LNCAP (cell line): ENCODE measurements at regions not wholly inside any gene's neighbourhood (a gene's known extent, or its start where the extent isn't known, plus 50 kb on each side); places are given as distances from the start of the nearest gene placed in this dataset.

Experiments used
- TF ChIP-seq, protein P1 (sequence below): fragments of 450-650 bp; IDR thresholded peaks from 2 replicates; pipeline ENCODE4 v1.5.1; 2017; ENCODE audit warnings: mild to moderate bottlenecking

DNA sequence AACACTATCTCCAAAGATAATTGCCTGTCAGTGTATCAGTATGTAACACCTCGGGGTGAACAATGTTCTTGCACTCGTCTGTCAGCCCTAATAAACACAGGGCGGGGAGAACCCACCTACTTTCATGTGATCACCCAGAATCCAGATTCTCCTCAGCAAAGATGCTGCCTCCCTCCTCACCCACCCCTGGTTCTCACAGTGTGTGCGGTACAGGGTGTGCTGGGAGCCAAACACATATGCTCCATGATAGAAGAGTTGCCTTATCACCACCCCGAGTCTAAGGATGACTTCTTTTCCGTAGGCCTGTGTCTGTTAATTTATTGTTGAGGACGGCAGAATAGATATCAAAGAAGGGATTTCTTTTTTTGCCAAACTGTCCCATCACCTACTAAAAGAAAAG, 206.1 kb downstream of the TLE3 start:
- TF ChIP-seq, protein P1, sequence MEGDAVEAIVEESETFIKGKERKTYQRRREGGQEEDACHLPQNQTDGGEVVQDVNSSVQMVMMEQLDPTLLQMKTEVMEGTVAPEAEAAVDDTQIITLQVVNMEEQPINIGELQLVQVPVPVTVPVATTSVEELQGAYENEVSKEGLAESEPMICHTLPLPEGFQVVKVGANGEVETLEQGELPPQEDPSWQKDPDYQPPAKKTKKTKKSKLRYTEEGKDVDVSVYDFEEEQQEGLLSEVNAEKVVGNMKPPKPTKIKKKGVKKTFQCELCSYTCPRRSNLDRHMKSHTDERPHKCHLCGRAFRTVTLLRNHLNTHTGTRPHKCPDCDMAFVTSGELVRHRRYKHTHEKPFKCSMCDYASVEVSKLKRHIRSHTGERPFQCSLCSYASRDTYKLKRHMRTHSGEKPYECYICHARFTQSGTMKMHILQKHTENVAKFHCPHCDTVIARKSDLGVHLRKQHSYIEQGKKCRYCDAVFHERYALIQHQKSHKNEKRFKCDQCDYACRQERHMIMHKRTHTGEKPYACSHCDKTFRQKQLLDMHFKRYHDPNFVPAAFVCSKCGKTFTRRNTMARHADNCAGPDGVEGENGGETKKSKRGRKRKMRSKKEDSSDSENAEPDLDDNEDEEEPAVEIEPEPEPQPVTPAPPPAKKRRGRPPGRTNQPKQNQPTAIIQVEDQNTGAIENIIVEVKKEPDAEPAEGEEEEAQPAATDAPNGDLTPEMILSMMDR: no peak

DNA sequence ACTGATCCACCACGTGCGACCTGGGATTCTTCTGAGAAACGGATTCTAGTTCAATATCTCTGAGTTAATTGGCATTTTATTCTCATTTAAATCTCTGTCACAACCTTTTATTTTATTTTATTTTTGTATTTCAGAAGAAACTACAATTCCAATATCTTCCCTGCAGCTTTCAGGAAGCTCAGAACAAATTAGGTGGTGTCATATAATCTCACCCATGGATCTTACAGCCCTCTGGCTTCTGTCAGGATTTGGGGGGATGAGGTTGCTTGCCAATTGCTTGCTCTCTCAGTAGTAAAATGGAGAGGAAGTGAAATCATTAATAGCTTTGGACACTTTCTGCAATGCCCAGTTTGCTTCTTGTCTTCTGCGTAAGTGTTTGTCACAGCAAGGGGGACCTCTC, 205.4 kb downstream of the TLE3 start:
- TF ChIP-seq, protein P1: no peak

DNA sequence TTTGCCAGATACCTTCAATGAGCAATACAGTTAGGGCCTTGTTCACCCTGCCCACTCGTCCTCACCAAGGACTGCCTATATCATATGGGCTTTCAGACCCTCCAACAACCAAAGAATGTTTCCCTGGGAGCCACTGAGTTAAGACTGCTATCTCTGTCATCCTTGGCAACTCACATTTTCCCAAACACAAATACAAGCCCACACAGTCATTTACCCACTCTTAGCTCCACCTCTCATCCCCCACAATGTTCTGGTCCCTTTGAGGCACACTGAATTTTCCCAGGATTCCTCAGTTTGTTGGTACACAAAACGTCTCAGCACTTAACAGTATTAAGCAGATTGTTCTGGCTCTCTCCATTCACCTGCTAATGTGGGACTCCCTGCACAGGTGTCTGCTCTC, 204.6 kb downstream of the TLE3 start:
- TF ChIP-seq, protein P1: no peak

DNA sequence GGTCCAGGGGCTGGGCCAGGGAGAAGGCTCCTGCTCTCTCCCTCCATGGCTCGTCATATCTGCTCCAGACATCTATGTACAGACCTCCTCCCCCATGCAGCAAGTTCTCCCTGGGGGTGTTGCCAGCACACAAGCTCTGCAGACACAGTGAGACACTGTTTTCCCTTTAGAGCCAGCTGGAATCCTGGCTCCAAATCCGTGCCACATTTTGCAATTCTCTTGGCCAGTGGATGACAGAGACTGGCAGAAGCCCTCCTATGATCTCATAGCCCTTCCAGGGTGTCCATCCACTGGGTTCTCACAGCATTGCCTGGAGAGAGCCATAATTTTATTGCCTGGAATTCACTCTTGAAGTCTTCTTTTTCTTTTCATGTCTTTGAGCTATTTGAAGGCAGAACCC, 203.9 kb downstream of the TLE3 start:
- TF ChIP-seq, protein P1: no peak

DNA sequence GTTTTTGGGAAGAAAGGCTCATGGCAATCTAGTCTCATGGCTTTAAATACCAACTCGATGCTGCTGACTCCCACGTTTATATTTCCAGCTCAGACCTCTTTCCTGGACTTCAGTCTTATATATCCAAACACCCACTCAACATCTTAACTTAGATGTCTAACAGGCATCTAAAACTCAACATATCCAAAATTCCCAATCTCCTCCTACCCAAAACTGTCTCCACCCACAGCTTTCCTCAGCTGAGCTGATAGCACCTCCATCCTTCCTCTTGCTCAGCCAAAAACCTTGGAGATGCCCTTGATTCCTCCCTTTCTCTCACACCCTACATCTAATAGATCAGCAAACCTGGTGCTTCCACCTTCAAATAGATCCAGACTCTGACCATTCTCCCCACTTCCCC, 202.5 kb downstream of the TLE3 start:
- TF ChIP-seq, protein P1: no peak

DNA sequence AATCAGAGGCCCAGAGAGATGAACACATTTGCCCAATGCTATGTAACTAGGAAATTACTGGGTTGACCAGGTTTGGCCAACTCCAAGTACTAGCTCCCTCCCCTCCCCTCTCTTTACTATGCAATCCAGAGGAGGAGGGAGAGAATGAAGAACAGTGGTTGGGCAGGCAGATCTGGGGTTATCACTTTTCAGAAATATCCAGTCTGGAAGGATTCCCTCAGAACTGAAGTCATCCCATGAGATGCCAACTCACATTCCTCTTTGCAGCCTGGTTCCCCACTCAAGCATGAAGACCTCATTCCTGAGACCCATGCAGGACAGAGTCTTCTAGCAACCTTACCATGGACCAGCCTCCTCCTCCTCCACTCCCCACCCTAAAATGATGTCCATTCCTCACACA, 201.1 kb downstream of the TLE3 start:
- TF ChIP-seq, protein P1: no peak

DNA sequence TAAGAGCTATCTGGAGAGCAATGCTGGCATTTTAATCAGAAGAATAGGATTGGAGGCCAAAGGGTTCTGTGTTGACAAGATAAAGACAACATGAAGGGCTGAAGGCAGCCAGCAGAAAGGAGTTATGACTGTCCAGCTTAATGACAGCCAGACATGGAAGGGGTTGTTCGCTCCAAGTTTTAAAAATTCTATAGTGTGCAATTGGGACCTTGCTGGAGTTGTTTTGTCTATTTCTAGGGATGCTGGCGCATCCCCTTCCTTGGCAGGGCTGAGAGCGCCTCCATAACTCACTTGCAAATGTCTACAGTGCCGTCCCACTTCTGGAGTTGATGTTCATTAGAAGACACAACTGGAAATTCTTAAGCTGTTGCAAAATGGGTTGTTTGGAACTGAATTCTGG, 200.7 kb downstream of the TLE3 start:
- TF ChIP-seq, protein P1: no peak

DNA sequence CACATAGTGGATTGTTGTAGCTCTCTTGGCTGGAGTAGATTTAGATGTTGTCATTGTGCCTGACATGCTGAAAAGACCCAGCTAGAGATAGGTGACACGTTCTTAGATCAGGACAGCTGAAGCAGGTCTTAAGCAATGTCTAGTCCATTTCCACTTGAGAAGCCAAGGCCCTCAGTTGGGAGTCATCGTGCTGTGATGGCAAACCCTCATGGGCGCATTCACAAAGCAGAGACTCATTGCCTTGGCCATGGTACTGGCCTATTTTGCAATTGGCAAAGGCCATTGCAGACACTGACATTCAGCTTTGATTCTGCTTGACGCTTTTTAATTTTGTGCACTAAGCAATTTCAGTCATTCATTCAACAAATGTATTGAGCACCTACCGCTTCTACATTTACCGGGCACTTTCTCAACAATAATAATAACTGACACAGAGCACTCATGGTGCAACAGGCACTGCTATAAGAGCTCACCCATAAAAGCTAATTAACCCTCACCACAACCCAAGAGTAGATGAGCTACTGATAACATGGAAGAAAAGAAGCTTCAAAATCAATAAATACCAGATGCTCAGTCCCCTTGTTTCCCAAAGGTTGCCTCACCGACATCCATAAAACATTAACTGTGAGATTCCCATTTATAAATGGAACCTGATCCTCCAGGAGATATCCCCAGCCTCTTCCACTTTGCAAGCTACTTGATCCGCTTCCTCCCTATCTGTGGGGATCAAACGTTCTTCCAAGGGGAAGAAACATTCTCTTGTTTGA, 200.1 kb downstream of the TLE3 start:
- TF ChIP-seq, protein P1: no peak
